Astrocyte of the cerebellum (primary cell): ENCODE measurements at regions not wholly inside any gene's neighbourhood (a gene's known extent, or its start where the extent isn't known, plus 50 kb on each side); places are given as distances from the start of the nearest gene placed in this dataset.

ENCODE experiments used
- DNase-seq: peaks from one replicate; pipeline ENCODE4 v3.0.0-alpha.2; 2011; ENCODE audit warnings: low read depth
- H3K4me3 ChIP-seq: 2 replicates; pipeline ENCODE4 v1.5.1; 2011; ENCODE audit warnings: mild to moderate bottlenecking, low read depth, low read length, moderate library complexity
- in situ Hi-C: cut with HindIII; loops from 2 replicates; pipeline ENCODE4 v1.10.0; 2017; ENCODE audit warnings: low sequenced_read_pairs
- TF ChIP-seq, protein P1 (sequence below): IDR thresholded peaks from 2 replicates; pipeline ENCODE4 v1.5.1; 2012; ENCODE audit warnings: low read length, low read depth, moderate library complexity, mild to moderate bottlenecking; ENCODE audit errors: missing control alignments

DNA sequence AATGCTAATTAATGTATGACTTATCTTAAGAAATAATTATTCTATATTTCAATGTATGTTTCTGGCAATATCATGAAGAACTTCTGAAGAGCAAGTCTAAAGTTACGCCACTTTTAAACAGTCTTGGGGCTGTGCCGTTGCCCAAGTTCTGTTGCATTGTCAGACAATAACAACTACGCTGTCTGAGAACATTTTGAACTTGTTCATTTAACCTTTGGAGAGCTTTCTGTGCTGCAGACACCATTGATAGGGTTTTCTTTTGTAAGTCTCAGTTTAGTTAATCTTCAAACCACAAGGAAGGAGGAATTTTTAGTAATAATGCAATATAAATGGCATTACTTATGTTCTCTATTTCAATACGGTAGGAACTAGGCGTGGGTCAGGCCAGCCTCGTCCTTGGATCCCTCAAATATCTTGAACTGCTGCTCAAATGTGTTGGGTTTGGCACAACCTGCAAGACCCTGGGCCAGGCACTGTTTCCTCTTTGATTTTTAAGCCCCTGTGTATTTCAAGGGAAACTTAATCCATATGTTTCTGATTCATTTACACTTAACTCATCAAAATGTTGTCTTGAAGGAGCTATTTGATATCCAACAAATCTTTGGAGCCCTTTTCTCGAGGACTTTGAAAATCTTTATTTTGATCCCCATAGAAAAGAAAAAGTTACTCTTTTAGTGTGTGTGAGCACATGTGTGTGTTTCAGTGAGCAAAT is 215.5 kb downstream of the INHBA start:
- in situ Hi-C loops = no loop called here
- H3K4me3 ChIP-seq = no peak overlapping the region
- TF ChIP-seq, protein P1, sequence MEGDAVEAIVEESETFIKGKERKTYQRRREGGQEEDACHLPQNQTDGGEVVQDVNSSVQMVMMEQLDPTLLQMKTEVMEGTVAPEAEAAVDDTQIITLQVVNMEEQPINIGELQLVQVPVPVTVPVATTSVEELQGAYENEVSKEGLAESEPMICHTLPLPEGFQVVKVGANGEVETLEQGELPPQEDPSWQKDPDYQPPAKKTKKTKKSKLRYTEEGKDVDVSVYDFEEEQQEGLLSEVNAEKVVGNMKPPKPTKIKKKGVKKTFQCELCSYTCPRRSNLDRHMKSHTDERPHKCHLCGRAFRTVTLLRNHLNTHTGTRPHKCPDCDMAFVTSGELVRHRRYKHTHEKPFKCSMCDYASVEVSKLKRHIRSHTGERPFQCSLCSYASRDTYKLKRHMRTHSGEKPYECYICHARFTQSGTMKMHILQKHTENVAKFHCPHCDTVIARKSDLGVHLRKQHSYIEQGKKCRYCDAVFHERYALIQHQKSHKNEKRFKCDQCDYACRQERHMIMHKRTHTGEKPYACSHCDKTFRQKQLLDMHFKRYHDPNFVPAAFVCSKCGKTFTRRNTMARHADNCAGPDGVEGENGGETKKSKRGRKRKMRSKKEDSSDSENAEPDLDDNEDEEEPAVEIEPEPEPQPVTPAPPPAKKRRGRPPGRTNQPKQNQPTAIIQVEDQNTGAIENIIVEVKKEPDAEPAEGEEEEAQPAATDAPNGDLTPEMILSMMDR = no peak
- DNase-seq = no peak

DNA sequence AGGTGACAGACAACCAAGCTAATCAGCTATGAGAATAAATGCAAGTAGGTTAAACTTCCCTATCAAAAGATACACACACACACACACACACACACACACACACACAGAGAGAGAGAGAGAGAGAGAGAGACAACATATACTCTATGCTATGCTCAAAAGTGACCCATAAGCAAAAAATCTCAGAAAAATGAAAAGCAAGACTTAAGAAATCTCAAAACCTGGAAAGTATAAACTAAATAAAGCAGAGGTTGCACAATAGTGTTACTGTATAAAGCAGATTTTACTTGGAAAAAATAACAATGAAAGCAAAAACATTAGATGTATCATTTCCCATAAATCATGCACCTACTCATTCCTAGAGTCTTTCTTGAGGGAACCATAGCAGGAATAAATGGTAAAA is 221.5 kb downstream of the INHBA start:
- in situ Hi-C loops = no loop called here
- no peak overlapping the region for H3K4me3 ChIP-seq
- TF ChIP-seq, protein P1 = no peak

DNA sequence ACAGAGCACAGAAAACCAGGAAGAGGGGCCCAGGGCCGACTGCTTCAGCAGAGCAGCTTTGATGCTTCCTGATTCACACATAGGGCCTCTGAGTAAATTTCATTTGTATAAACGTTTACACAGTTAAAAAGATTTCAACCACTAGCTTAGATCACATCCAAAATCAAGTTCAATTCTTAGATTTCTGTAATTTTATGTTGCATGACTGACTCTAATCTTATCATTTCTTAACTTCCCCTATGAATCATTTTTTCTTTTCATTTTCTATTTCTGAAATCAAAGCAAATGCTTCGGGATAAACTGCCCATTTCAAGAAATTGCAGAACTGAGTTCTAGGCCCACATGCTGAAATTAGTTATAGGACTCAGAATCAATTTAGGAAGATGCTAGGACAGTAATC is 224.7 kb downstream of the INHBA start:
- no peak overlapping the region for H3K4me3 ChIP-seq
- TF ChIP-seq, protein P1 = no peak
- in situ Hi-C loops = no loop called here
- no peak for DNase-seq

More for the DNA sequence above, 221.5 kb downstream of the INHBA start:
- no peak for DNase-seq

DNA sequence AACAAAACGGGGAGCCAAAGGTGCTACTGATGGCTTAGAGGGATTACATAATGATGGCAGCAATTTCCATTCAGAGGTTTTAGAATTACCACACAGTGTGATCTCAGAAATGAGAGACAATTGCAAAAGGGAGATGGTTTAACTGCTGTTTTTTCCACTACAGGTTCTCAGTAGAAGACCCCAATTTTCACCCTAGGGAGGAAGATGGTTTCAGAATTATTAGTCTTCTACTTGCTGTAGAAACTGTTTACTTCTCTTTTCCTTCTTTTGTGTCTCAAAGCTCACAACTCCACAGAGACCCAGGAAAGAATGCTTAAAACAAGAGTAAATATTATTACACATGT is 226.5 kb downstream of the INHBA start:
- TF ChIP-seq, protein P1 = no peak
- H3K4me3 ChIP-seq = no peak overlapping the region
- in situ Hi-C loops = no loop called here
- DNase-seq = no peak

DNA sequence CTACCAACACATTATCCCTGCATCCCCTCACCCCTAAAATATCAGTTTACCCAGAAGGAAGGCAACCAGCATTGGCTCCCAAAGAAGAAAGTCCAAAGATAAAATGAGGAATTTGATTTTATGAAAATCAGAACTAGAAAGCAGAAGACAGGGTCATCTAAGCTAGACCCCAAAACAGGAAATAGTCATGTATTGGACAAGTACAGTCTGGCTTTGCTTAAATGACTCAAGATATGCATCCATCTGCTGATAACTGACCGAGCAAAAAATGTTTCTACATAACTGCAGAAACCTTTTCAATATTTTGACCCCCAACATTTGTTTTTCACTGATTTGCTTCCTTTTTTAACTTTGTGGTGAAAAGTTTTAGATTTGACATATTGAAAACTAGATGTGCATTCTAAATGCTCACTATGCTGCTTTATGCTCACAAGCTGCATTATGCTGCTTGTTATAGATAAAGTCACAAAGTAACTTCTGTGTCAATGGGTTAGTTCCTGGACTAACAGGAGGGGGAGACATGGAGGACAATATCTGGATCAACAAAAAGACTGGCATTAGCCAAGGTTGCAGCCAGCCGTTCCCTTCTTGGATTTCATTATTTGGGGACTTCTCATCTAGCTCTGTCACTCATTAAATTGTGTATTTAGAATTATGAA is 227.0 kb downstream of the INHBA start:
- DNase-seq = no peak
- TF ChIP-seq, protein P1 = no peak
- in situ Hi-C loops = no loop called here
- H3K4me3 ChIP-seq = no peak overlapping the region

DNA sequence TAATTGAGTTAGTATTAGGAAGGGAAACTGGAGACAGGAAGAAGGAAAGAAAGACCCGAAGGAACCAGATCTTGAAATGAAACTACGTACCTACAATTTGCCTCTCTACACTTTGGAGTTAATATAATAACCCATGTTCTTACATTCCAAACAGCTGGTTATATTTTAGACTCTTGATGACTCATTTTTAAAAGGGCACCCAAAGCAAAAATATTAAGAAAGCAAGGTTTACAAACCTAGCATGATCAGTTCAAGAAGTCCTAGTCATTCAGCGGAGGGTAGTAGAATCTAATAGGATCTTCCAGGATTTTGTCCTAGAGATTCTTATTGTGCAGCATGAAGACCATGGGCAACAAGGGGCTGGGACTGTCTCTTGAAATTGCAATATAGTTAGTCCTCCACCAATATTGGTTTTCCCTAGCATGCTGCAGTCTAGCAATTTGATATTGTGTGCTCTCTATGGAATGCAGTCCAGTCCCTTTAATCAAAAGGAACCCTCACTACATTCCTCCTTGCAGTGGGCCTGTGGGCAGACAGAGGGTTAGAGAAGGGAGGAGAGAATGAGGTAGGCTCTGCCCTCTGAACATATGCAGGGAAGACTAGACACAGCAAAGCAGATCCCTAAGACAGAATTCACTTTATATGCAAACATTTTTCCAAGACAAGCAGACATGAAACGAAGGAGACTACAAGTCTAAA is 230.3 kb downstream of the INHBA start:
- H3K4me3 ChIP-seq = no peak overlapping the region
- in situ Hi-C loops = loop anchor here (5.0 kb wide), 1 partner anchor 35 kb away; no protein-coding TSS in a partner anchor
- TF ChIP-seq, protein P1 = no peak
- no peak for DNase-seq
